NT2/D1 (cell line): ENCODE measurements at regions not wholly inside any gene's neighbourhood (a gene's known extent, or its start where the extent isn't known, plus 50 kb on each side); places are given as distances from the start of the nearest gene placed in this dataset.

ENCODE experiments used
- DNase-seq: peaks from one replicate; pipeline ENCODE4 v3.0.0-alpha.2; 2011; ENCODE audit warnings: low read depth, low spot score
- H3K27me3 ChIP-seq: 2 replicates; pipeline ENCODE4 v1.6.0; 2011; ENCODE audit warnings: mild to moderate bottlenecking; ENCODE audit not compliant: insufficient read length, insufficient read depth
- H3K36me3 ChIP-seq: 2 replicates; pipeline ENCODE4 v1.6.1; 2011; ENCODE audit warnings: mild to moderate bottlenecking, low read length, mixed read lengths; ENCODE audit not compliant: insufficient read depth, insufficient read length
- H3K4me1 ChIP-seq: 2 replicates; pipeline ENCODE4 v1.5.1; 2011; ENCODE audit not compliant: insufficient read depth, insufficient read length
- H3K4me3 ChIP-seq: 2 replicates; pipeline ENCODE4 v1.5.1; 2011; ENCODE audit warnings: low read depth; ENCODE audit not compliant: insufficient read length
- H3K9ac ChIP-seq: 2 replicates; pipeline ENCODE4 v1.6.0; 2011; ENCODE audit warnings: low read depth; ENCODE audit not compliant: insufficient read length
- H3K9me3 ChIP-seq: 2 replicates; pipeline ENCODE4 v1.5.1; 2011; ENCODE audit warnings: mild to moderate bottlenecking, low read length; ENCODE audit not compliant: insufficient read depth
- SUZ12 ChIP-seq: IDR thresholded peaks from 2 replicates; pipeline ENCODE4 v1.6.1; 2011; ENCODE audit not compliant: insufficient read length, insufficient read depth; ENCODE audit errors: extremely low read depth
- YY1 ChIP-seq: IDR thresholded peaks from 2 replicates; pipeline ENCODE4 v1.6.1; 2011; ENCODE audit not compliant: insufficient read length, insufficient read depth
- ZNF274 ChIP-seq: IDR thresholded peaks from 2 replicates; pipeline ENCODE4 v1.6.1; 2011; ENCODE audit warnings: mild to moderate bottlenecking, low read depth, low read length

DNA sequence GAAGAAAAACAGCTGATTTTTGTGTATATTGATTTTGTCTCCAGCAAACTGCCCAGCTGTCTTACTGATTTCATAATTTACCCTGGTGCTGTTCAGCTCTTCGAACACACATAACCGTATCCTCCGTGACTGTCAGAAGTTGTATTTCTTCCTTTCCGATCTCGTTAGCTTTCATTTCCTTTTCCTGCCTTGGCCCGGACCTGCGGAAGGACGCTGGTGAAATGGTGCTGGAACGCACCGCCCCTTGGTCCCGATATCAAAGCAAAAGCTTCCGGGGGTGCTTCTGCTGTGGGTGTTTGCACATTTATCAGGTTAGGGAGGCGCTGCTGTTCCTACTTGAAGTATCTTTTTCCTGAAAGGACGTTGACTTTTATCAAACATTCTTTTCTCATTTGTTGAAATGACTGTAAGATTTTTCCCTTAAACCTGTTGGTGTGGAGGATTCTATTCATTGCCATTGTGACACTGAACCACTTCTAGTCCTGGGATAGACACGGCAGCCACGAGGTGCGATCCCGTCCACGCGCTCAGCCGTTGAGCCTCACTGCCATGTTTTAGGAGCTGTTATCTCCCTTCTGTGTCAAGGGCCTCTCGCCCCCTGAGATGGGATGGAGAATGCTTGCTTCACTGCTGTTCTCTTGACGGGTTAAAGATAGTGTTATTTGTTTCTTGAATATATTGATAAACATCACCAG is 72.6 kb downstream of the FOXL3 start:
- DNase-seq: no peak

DNA sequence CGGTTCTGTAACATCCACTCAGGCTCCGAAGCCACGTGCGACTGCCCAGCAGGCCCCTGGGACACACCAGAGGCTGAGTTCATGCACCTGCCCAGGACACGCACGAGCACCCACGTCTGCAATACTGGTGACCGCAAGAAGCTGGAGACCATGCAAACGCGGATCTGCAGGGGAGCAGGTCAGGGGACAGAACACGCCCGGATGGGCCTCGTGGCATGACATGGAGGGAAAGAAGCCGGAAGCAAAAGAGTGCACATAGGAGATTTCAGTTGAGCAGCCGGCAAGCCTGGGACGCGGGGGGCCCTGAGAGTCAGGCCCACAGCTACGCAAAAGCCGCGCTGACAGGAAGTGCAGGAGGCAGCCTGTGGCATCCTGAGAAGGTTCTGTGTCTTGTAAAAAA is 73.7 kb downstream of the FOXL3 start:
- Histone ChIP-seq H3K36me3 (no peaks in the 10 kb centered on the region), H3K9ac (no peak overlapping the region), H3K9me3 (no peaks in the 10 kb centered on the region; the same call in 1 of the 2 replicates), H3K27me3 (no peaks in the 10 kb centered on the region), H3K4me3 (no peak overlapping the region), H3K4me1 (peaks cover 4% of the 10 kb centered on the region)
- TF ChIP-seq SUZ12: no peak
- no peak for TF ChIP-seq YY1
- no peak for TF ChIP-seq ZNF274
- no peak for DNase-seq

More for the DNA sequence above, 72.6 kb downstream of the FOXL3 start:
- no peaks in the 10 kb centered on the region for H3K36me3 ChIP-seq
- peaks cover 5% of the 10 kb centered on the region; the same call in 1 of the 2 replicates for H3K9me3 ChIP-seq
- no peak overlapping the region for H3K4me3 ChIP-seq
- H3K9ac ChIP-seq: no peak overlapping the region
- H3K4me1 ChIP-seq: peaks cover 4% of the 10 kb centered on the region
- TF ChIP-seq SUZ12 (no peak), ZNF274 (no peak)
- no peaks in the 10 kb centered on the region for H3K27me3 ChIP-seq

DNA sequence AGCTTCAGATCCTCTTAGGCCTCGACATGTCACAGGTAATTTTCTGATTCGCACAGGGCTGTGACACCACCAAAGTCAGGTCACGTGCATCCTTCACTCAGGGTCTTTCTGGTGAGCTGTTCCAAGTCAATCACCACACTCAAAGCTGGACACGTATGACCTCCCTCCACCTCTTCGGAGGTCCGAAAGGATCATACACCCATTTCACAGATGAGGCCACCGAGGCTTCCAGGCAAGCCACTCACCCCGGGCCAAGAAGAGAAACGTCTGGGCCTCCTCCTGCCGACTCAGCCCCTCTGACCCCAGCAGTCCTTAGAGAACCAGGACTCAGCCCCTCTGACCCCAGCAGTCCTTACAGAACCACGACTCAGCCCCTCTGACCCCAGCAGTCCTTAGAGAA is 74.6 kb downstream of the FOXL3 start:
- Histone ChIP-seq H3K9me3 (no peaks in the 10 kb centered on the region), H3K36me3 (no peaks in the 10 kb centered on the region), H3K27me3 (no peaks in the 10 kb centered on the region), H3K4me3 (no peak overlapping the region), H3K4me1 (peaks cover 3% of the 10 kb centered on the region), H3K9ac (no peak overlapping the region)
- no peak for DNase-seq
- TF ChIP-seq SUZ12 (no peak), ZNF274 (no peak), YY1 (no peak)

DNA sequence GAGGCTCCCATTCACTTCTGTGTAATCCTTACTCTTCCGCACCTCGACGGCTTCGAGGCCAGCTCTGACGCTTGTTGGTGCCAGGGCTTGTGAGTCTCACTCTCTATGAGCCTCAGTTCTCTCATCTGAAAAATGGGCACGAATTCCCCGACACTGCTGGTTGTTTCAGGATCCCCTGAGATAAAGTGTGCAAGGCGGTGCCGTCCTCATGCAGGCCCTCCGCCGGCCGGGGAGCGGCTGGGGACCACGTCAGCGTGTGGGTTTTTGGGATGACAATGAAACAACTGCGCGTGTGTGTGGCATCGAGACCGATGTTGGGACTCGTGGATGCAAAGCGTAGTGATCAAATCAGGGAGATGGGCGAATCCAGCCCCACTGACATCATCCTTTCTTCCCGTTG is 75.6 kb downstream of the FOXL3 start:
- H3K9ac ChIP-seq: no peak overlapping the region
- no peaks in the 10 kb centered on the region for H3K36me3 ChIP-seq
- TF ChIP-seq YY1: no peak
- no peak for TF ChIP-seq SUZ12
- no peak for TF ChIP-seq ZNF274
- H3K4me3 ChIP-seq: no peak overlapping the region
- H3K4me1 ChIP-seq: peaks cover 3% of the 10 kb centered on the region
- H3K9me3 ChIP-seq: no peaks in the 10 kb centered on the region
- H3K27me3 ChIP-seq: no peaks in the 10 kb centered on the region
- DNase-seq: no peak

DNA sequence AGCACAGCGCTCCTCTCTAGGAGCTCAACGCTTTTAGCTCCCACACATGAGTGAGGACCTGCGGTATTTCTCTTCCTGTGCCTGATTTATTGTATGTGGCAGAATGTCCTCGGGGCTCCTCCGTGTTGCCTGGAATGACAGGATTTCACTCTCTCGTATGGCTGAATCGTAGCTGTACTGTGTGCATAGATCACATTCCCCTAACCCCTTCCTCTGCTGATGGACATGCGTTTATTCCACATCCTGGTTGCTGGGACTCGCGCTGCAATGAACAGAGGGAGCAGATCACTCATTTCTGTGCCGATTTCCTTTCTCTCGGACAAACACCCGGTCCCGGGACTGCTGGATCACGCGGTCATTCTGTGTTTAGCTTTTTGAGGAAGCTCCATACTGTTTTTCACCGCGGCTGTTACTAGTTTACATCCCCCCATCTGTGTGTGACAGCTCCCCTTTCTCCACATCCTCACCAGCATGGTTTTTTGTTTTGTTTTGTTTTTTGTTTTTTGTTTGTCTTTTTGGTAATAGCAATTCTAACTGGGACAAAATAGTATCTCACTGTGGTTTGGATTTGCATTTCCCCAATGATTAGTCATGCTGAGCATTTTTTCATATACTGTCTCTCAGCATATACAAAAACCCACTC is 76.3 kb downstream of the FOXL3 start:
- DNase-seq: no peak
- Histone ChIP-seq H3K9me3 (no peaks in the 10 kb centered on the region), H3K27me3 (no peaks in the 10 kb centered on the region), H3K36me3 (no peaks in the 10 kb centered on the region), H3K9ac (no peak overlapping the region), H3K4me1 (peaks cover 3% of the 10 kb centered on the region), H3K4me3 (no peak overlapping the region)
- TF ChIP-seq YY1 (no peak), ZNF274 (no peak)

DNA sequence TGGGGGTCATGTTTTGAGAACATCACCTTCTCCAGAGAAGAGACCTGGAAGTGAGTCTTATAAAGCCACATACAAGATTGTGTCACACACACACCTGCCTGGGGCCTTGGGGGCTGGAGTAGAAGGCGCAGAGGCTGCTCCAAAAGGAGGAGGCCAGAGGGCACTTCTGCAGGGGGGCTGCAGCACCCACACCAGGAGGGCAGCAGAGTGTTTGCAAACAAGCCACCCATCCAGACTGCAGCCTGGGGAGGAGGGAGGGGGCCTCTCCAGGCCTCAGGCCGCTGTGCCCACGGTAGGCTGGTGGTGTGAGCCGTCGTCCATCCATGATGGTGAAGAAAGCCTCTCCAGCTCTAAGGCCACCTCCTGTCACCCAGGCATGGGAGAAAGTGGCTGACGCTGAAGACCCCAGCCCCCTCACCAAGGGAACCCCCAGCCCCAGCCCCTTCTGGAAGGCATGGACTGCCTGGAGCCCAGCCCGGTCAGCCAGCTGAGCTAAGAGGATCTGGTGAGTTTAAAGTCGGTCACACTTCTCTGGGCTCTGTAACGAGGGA is 77.5 kb downstream of the FOXL3 start:
- peaks cover 3% of the 10 kb centered on the region for H3K4me1 ChIP-seq
- no peaks in the 10 kb centered on the region for H3K27me3 ChIP-seq
- H3K36me3 ChIP-seq: no peaks in the 10 kb centered on the region
- no peak overlapping the region for H3K4me3 ChIP-seq
- H3K9me3 ChIP-seq: no peaks in the 10 kb centered on the region
- no peak for DNase-seq
- H3K9ac ChIP-seq: no peak overlapping the region
- no peak for TF ChIP-seq SUZ12
- no peak for TF ChIP-seq YY1
- no peak for TF ChIP-seq ZNF274

DNA sequence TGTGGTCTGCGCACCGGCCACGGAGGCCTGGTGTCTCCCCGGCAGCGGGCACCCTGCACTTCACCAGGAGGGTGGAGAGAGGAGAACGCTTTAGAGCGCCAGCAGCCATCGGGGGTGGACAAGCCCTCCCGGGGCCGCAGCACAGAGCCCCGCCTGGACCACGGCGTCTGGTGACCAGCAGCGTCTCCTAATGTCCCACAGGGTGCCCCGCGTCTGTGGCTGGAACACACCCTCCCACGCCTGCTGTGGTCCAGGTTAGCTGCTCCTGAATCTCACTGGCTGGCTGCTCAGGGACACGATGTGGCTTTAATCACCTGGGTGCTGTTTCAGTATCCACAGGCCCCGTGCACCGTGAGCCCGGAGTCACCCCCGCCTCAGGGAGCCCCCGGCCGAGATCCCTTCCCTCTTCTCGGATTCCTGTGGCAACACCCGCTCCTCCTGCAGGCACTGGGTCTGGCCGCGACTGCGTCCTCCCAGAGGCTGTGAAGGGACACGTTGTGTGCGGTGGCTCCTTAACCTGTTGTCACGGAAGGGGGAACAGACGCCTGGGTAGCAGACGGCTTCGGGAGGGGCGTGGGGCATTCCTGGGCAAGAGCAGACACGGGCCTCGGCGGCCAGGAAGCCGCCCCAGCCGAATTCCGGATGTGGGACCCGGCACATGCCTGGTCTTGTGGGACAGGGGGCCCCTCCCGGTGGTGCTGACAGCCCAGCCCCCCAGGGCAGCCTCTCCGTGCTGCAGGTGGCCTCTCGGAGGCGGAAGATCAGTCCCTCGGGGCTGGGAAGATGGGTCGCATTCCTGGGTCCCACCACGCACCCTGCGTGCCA is 78.9 kb downstream of the FOXL3 start:
- H3K4me3 ChIP-seq: no peak overlapping the region
- H3K9me3 ChIP-seq: no peaks in the 10 kb centered on the region
- DNase-seq: no peak
- TF ChIP-seq ZNF274 (no peak), SUZ12 (no peak), YY1 (no peak)
- H3K4me1 ChIP-seq: peaks cover 6% of the 10 kb centered on the region
- no peaks in the 10 kb centered on the region for H3K27me3 ChIP-seq
- H3K36me3 ChIP-seq: no peaks in the 10 kb centered on the region
- H3K9ac ChIP-seq: peak overlapping the region; percentile 5
